NB4 (cell line): ENCODE measurements at regions not wholly inside any gene's neighbourhood (a gene's known extent, or its start where the extent isn't known, plus 50 kb on each side); places are given as distances from the start of the nearest gene placed in this dataset.

ENCODE experiments used
- CTCF ChIP-seq: IDR thresholded peaks from one replicate; pipeline ENCODE4 v1.5.1; 2012; ENCODE audit warnings: low read depth, low read length
- MAX ChIP-seq: IDR thresholded peaks from 2 replicates; pipeline ENCODE4 v1.6.1; 2011; ENCODE audit warnings: low read depth, low read length
- MYC ChIP-seq: IDR thresholded peaks from 2 replicates; pipeline ENCODE4 v1.6.1; 2011; ENCODE audit warnings: low read depth, low read length
- POLR2A ChIP-seq: IDR thresholded peaks from 2 replicates; pipeline ENCODE4 v1.6.1; 2011; ENCODE audit warnings: mild to moderate bottlenecking; ENCODE audit not compliant: insufficient read length; ENCODE audit errors: extremely low read depth

GRCh38 chr15:101120987-101121386 lies 130.9 kb downstream of the CHSY1 start:
- TF ChIP-seq POLR2A (no peak), CTCF (no peak), MAX (no peak), MYC (no peak)
